Suprapubic skin (tissue), 4 donors: ENCODE measurements at regions not wholly inside any gene's neighbourhood (a gene's known extent, or its start where the extent isn't known, plus 50 kb on each side); places are given as distances from the start of the nearest gene placed in this dataset.

Source experiments
- POLR2A ChIP-seq, 2 donors: fragments of 450-650 bp; IDR thresholded peaks; one replicate each; pipeline ENCODE4 v1.6.1; 2017; ENCODE audit warnings: antibody characterized with exemption in 2 of 2, mild to moderate bottlenecking in 2 of 2, moderate library complexity in 2 of 2
- POLR2AphosphoS5 ChIP-seq, 3 donors: sonication (generic); formaldehyde crosslinking; IDR thresholded peaks; one replicate each; pipeline ENCODE4 v1.6.1; 2017; ENCODE audit warnings: antibody characterized with exemption in 3 of 3
- TF ChIP-seq, protein P1 (sequence below), 2 donors: fragments of 200-600 bp in 1 of 2; fragments of 450-650 bp in 1 of 2; sonication (generic) in 1 of 2; IDR thresholded peaks; one replicate each; pipeline ENCODE4 v1.5.1; 2016 to 2019; ENCODE audit warnings: antibody characterized with exemption in 2 of 2, mild to moderate bottlenecking in 1 of 2, moderate library complexity in 1 of 2

DNA sequence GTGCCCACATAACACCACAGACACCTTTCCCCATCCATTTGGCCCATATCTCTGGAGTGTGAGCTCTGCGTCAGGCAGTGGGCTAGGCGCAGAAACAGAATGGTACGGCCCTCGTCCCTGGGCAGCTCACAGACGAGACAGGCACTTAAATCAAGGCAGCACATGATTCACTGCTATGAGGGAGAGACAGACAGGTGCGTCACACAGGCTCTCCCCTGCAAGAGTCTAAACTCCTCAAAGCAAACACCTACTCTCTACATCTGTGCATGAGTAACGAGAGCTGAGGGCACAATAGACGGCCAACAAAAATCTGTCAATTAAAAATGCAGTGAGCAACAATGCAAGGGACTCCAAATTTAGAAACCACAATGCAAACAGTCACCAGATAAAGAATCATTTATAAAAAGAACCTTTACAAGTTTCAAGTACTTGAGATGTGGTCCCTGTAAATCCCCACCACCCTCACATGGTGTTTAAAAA lies 348.9 kb downstream of the UQCRFS1 start:
- TF ChIP-seq, protein P1, sequence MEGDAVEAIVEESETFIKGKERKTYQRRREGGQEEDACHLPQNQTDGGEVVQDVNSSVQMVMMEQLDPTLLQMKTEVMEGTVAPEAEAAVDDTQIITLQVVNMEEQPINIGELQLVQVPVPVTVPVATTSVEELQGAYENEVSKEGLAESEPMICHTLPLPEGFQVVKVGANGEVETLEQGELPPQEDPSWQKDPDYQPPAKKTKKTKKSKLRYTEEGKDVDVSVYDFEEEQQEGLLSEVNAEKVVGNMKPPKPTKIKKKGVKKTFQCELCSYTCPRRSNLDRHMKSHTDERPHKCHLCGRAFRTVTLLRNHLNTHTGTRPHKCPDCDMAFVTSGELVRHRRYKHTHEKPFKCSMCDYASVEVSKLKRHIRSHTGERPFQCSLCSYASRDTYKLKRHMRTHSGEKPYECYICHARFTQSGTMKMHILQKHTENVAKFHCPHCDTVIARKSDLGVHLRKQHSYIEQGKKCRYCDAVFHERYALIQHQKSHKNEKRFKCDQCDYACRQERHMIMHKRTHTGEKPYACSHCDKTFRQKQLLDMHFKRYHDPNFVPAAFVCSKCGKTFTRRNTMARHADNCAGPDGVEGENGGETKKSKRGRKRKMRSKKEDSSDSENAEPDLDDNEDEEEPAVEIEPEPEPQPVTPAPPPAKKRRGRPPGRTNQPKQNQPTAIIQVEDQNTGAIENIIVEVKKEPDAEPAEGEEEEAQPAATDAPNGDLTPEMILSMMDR (IDR thresholded peaks at IDR 0.05), result no peak
- TF ChIP-seq POLR2AphosphoS5 (IDR thresholded peaks at IDR 0.05), result no peak
- no peak for TF ChIP-seq POLR2A (IDR thresholded peaks at IDR 0.05)
